ENCODE measurements at regions not wholly inside any gene's neighbourhood (a gene's known extent, or its start where the extent isn't known, plus 50 kb on each side); places are given as distances from the start of the nearest gene placed in this dataset.

- H3K27me3 ChIP-seq (ENCODE audit: insufficient read depth, low read length): no peaks in the 10 kb centered on the region
- POLR2A ChIA-PET: no interaction called here
These were observed 191.4 kb downstream of the MTRR start for GRCh38 chr5:8060235-8060952.

More at GRCh38 chr5:8060235-8060952, 191.4 kb downstream of the MTRR start:
- Histone ChIP-seq H3K4me1 (ENCODE audit: control insufficient read depth in 1 of 2, insufficient read depth in 2 of 2, low read length in 2 of 2) (no peaks in the 10 kb centered on the region), H3K79me2 (ENCODE audit: insufficient read depth, low read length) (no peaks in the 10 kb centered on the region), H2AFZ (ENCODE audit: low read depth, low read length, poor library complexity, severe bottlenecking) (no peak overlapping the region), H4K20me1 (ENCODE audit: insufficient read depth) (no peaks in the 10 kb centered on the region), H3K4me3 (replicated peaks in 1 of 2; ENCODE audit: low read depth in 1 of 2, low read length in 2 of 2) (no peak overlapping the region), H3K4me2 (ENCODE audit: low read length) (no peak overlapping the region), H3K9ac (ENCODE audit: low read length) (no peak overlapping the region), H3K9me2 (ENCODE audit: insufficient read depth) (no peaks in the 10 kb centered on the region), H3K9me3 (ENCODE audit: control insufficient read depth in 1 of 2, insufficient read depth in 1 of 2, low read depth in 1 of 2, low read length in 2 of 2) (no peaks in the 10 kb centered on the region; a peak in 1 of 4 replicates), H3K36me3 (ENCODE audit: control insufficient read depth in 1 of 2, insufficient read depth in 2 of 2, low read length in 2 of 2) (no peaks in the 10 kb centered on the region), H3K27ac (ENCODE audit: low read depth, low read length) (no peak overlapping the region)
- no peak for DNase-seq (ENCODE audit: low read depth, low spot score)
- no TSS peak for BruUV-seq (replicated peaks)
- TF ChIP-seq, protein P1, sequence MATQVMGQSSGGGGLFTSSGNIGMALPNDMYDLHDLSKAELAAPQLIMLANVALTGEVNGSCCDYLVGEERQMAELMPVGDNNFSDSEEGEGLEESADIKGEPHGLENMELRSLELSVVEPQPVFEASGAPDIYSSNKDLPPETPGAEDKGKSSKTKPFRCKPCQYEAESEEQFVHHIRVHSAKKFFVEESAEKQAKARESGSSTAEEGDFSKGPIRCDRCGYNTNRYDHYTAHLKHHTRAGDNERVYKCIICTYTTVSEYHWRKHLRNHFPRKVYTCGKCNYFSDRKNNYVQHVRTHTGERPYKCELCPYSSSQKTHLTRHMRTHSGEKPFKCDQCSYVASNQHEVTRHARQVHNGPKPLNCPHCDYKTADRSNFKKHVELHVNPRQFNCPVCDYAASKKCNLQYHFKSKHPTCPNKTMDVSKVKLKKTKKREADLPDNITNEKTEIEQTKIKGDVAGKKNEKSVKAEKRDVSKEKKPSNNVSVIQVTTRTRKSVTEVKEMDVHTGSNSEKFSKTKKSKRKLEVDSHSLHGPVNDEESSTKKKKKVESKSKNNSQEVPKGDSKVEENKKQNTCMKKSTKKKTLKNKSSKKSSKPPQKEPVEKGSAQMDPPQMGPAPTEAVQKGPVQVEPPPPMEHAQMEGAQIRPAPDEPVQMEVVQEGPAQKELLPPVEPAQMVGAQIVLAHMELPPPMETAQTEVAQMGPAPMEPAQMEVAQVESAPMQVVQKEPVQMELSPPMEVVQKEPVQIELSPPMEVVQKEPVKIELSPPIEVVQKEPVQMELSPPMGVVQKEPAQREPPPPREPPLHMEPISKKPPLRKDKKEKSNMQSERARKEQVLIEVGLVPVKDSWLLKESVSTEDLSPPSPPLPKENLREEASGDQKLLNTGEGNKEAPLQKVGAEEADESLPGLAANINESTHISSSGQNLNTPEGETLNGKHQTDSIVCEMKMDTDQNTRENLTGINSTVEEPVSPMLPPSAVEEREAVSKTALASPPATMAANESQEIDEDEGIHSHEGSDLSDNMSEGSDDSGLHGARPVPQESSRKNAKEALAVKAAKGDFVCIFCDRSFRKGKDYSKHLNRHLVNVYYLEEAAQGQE (IDR thresholded peaks at IDR 0.05; ENCODE audit: low read depth): no peak
- no peak for TF ChIP-seq JUND (IDR thresholded peaks at IDR 0.05)
- TF ChIP-seq TCF7L2 (IDR thresholded peaks at IDR 0.05; ENCODE audit: borderline replicate concordance, extremely low read depth, insufficient read depth, insufficient read length): no peak
- no peak for TF ChIP-seq CEBPB (IDR thresholded peaks at IDR 0.05; ENCODE audit: low read depth)
- TF ChIP-seq SIN3A (IDR thresholded peaks at IDR 0.05; ENCODE audit: low read depth): no peak
- no peak for TF ChIP-seq FOSL1 (IDR thresholded peaks at IDR 0.05; ENCODE audit: low read depth)
- no peak for TF ChIP-seq EZH2phosphoT487 (IDR thresholded peaks at IDR 0.05; ENCODE audit: borderline replicate concordance)
- TF ChIP-seq EGR1 (IDR thresholded peaks at IDR 0.05; ENCODE audit: low read depth): no peak
- TF ChIP-seq, protein P2, sequence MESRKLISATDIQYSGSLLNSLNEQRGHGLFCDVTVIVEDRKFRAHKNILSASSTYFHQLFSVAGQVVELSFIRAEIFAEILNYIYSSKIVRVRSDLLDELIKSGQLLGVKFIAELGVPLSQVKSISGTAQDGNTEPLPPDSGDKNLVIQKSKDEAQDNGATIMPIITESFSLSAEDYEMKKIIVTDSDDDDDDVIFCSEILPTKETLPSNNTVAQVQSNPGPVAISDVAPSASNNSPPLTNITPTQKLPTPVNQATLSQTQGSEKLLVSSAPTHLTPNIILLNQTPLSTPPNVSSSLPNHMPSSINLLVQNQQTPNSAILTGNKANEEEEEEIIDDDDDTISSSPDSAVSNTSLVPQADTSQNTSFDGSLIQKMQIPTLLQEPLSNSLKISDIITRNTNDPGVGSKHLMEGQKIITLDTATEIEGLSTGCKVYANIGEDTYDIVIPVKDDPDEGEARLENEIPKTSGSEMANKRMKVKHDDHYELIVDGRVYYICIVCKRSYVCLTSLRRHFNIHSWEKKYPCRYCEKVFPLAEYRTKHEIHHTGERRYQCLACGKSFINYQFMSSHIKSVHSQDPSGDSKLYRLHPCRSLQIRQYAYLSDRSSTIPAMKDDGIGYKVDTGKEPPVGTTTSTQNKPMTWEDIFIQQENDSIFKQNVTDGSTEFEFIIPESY (IDR thresholded peaks at IDR 0.05; ENCODE audit: extremely low read depth, insufficient replicate concordance, low read length): no peak
- no peak for TF ChIP-seq SP1 (IDR thresholded peaks at IDR 0.05; ENCODE audit: low read depth)
- no peak for TF ChIP-seq ZFX (IDR thresholded peaks at IDR 0.05)
- no peak for TF ChIP-seq CTCF (IDR thresholded peaks at IDR 0.05 in 2 of 3, conservative IDR thresholded peaks at IDR 0.05 in 1 of 3; ENCODE audit: borderline replicate concordance in 1 of 3, insufficient read depth in 1 of 3, low read depth in 2 of 3, low read length in 2 of 3)
- ChIA-PET CTCF (no interaction called here), RAD21 (ENCODE audit: low non-redundant PET in 1 of 2, low total read pairs in 2 of 2, uncharacterized antibody in 2 of 2, unreplicated experiment in 2 of 2) (no interaction called here)
- intact Hi-C loops (cut with micrococcal nuclease): no loop called here
- no peak for ATAC-seq
